ENCODE measurements at regions not wholly inside any gene's neighbourhood (a gene's known extent, or its start where the extent isn't known, plus 50 kb on each side); places are given as distances from the start of the nearest gene placed in this dataset.

GRCh38 chr2:103734911-103735310, 973.1 kb downstream of the TMEM182 start:
- Histone ChIP-seq H3K27ac (no peak overlapping the region), H3K4me3 (no peak overlapping the region), H3K4me1 (no peaks in the 10 kb centered on the region), H3K9me3 (no peaks in the 10 kb centered on the region), H3K27me3 (no peaks in the 10 kb centered on the region), H3K36me3 (no peaks in the 10 kb centered on the region)
- no peak for DNase-seq (ENCODE audit: extremely low spot score in 2 of 2)
- intact Hi-C loops (cut with DNase I), result no loop called here
- no peak for TF ChIP-seq POLR2A (IDR thresholded peaks at IDR 0.05)
- TF ChIP-seq CTCF (IDR thresholded peaks at IDR 0.05), result no peak
- TF ChIP-seq POLR2AphosphoS5 (IDR thresholded peaks at IDR 0.05; ENCODE audit: insufficient read depth in 1 of 2, low read depth in 1 of 2), result no peak

DNA sequence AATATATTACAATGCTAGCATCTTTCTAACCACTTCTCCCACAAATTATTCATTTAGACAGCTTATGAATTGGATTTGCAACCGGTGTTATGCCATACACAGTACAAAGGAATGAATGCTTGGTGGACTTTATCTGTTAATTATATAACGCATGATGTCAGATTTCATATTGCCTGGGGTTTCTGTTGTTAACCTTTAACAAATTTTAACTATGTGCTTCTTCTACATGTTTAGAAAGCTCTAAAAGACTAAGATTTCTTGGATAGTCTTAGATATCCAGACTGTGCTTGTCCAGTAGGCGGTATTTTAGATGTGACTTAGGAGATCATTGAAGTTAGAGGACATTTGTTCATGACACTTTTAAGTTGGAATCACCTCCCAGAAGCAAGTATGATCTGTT, 976.3 kb downstream of the TMEM182 start:
- Histone ChIP-seq H3K27me3 (no peaks in the 10 kb centered on the region), H3K27ac (no peak overlapping the region), H3K4me1 (no peaks in the 10 kb centered on the region), H3K4me3 (no peak overlapping the region), H3K36me3 (no peaks in the 10 kb centered on the region), H3K9me3 (no peaks in the 10 kb centered on the region)
- TF ChIP-seq POLR2AphosphoS5 (IDR thresholded peaks at IDR 0.05; ENCODE audit: insufficient read depth in 1 of 2, low read depth in 1 of 2) (no peak), POLR2A (IDR thresholded peaks at IDR 0.05) (no peak), CTCF (IDR thresholded peaks at IDR 0.05) (no peak)
- intact Hi-C loops (cut with DNase I), result no loop called here
- no peak for DNase-seq (ENCODE audit: extremely low spot score in 2 of 2)

DNA sequence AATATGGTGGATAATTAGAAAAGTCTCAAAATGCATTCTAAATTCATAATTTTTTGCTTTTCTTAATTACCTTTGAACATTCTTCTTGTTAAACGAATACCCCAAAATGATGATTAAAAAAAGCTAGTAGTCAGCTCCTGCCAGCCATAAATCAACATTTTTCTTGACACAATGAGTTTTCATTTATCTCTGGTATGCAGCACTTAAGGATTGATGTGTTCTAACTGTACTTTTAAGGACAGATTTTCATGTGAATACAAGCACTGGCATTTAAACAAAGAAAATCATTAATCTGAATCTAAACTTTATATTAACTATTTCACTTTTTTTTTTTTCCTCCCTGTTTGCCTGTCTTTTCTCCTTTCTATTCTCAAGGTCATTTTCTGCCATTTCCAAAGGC, 976.8 kb downstream of the TMEM182 start:
- Histone ChIP-seq H3K36me3 (no peaks in the 10 kb centered on the region), H3K4me1 (no peaks in the 10 kb centered on the region), H3K27ac (no peak overlapping the region), H3K9me3 (no peaks in the 10 kb centered on the region), H3K4me3 (no peak overlapping the region), H3K27me3 (no peaks in the 10 kb centered on the region)
- TF ChIP-seq POLR2A (IDR thresholded peaks at IDR 0.05) (no peak), POLR2AphosphoS5 (IDR thresholded peaks at IDR 0.05; ENCODE audit: insufficient read depth in 1 of 2, low read depth in 1 of 2) (no peak), CTCF (IDR thresholded peaks at IDR 0.05) (no peak)
- DNase-seq (ENCODE audit: extremely low spot score in 2 of 2), result no peak
- intact Hi-C loops (cut with DNase I), result no loop called here

GRCh38 chr2:103739186-103739585, 977.4 kb downstream of the TMEM182 start:
- TF ChIP-seq CTCF (IDR thresholded peaks at IDR 0.05) (no peak), POLR2AphosphoS5 (IDR thresholded peaks at IDR 0.05; ENCODE audit: insufficient read depth in 1 of 2, low read depth in 1 of 2) (no peak), POLR2A (IDR thresholded peaks at IDR 0.05) (no peak)
- Histone ChIP-seq H3K9me3 (no peaks in the 10 kb centered on the region), H3K36me3 (no peaks in the 10 kb centered on the region), H3K27me3 (no peaks in the 10 kb centered on the region), H3K4me3 (no peak overlapping the region), H3K4me1 (no peaks in the 10 kb centered on the region), H3K27ac (no peak overlapping the region)
- DNase-seq (ENCODE audit: extremely low spot score in 2 of 2), result no peak
- intact Hi-C loops (cut with DNase I), result no loop called here

GRCh38 chr2:103739921-103740320, 978.1 kb downstream of the TMEM182 start:
- no peaks in the 10 kb centered on the region for H3K4me1 ChIP-seq
- TF ChIP-seq POLR2AphosphoS5 (IDR thresholded peaks at IDR 0.05; ENCODE audit: insufficient read depth in 1 of 2, low read depth in 1 of 2) (no peak), POLR2A (IDR thresholded peaks at IDR 0.05) (no peak), CTCF (IDR thresholded peaks at IDR 0.05) (no peak)
- no peaks in the 10 kb centered on the region for H3K9me3 ChIP-seq
- no peak overlapping the region for H3K27ac ChIP-seq
- no peaks in the 10 kb centered on the region for H3K36me3 ChIP-seq
- intact Hi-C loops (cut with DNase I), result no loop called here
- H3K27me3 ChIP-seq, result no peaks in the 10 kb centered on the region
- no peak overlapping the region for H3K4me3 ChIP-seq
- no peak for DNase-seq (ENCODE audit: extremely low spot score in 2 of 2)
